ENCODE measurements at regions not wholly inside any gene's neighbourhood (a gene's known extent, or its start where the extent isn't known, plus 50 kb on each side); places are given as distances from the start of the nearest gene placed in this dataset.

- intact Hi-C loops (cut with micrococcal nuclease; ENCODE audit: unreplicated experiment), result no loop called here
- H3K36me3 Mint-ChIP-seq (ENCODE audit: insufficient read depth, unreplicated experiment), result no peaks in the 10 kb centered on the region
- H3K9me3 Mint-ChIP-seq (ENCODE audit: unreplicated experiment), result no peaks in the 10 kb centered on the region
- H3K27me3 ChIP-seq (replicated peaks; ENCODE audit: control insufficient read depth, insufficient read depth, low read length), result no peaks in the 10 kb centered on the region
- BruUV-seq (replicated peaks), result no TSS peak
- H3K4me3 ChIP-seq (ENCODE audit: low read depth, low read length), result no peak overlapping the region
- H3K4me3 Mint-ChIP-seq (ENCODE audit: unreplicated experiment), result no peak overlapping the region
- H3K27me3 Mint-ChIP-seq (ENCODE audit: insufficient read depth, unreplicated experiment), result peaks cover 10% of the 10 kb centered on the region
- no peak for DNase-seq
- no peak for TF ChIP-seq CTCF (IDR thresholded peaks at IDR 0.05; ENCODE audit: insufficient read depth in 1 of 2, low read depth in 1 of 2, low read length in 1 of 2, severe bottlenecking in 1 of 2, unreplicated experiment in 1 of 2)
- H3K27ac Mint-ChIP-seq (ENCODE audit: unreplicated experiment), result no peak overlapping the region
- ChIA-PET CTCF (no interaction called here), POLR2A (no interaction called here)
- no peaks in the 10 kb centered on the region for H3K4me1 Mint-ChIP-seq (ENCODE audit: low read depth, unreplicated experiment)
- H3K36me3 ChIP-seq (ENCODE audit: control insufficient read depth, insufficient read depth, low read length), result no peaks in the 10 kb centered on the region
- H3K4me1 ChIP-seq, result no peaks in the 10 kb centered on the region
- H3K9me3 ChIP-seq, result no peaks in the 10 kb centered on the region
These were observed 270.3 kb downstream of the MZT1 start for GRCh38 chr13:72457151-72457550.

GRCh38 chr13:72456486-72456885, 270.9 kb downstream of the MZT1 start:
- H3K4me3 Mint-ChIP-seq (ENCODE audit: unreplicated experiment), result no peak overlapping the region
- DNase-seq, result no peak
- Histone ChIP-seq H3K27me3 (replicated peaks; ENCODE audit: control insufficient read depth, insufficient read depth, low read length) (no peaks in the 10 kb centered on the region), H3K4me1 (no peaks in the 10 kb centered on the region), H3K36me3 (ENCODE audit: control insufficient read depth, insufficient read depth, low read length) (no peaks in the 10 kb centered on the region), H3K9me3 (no peaks in the 10 kb centered on the region), H3K4me3 (ENCODE audit: low read depth, low read length) (no peak overlapping the region)
- no peaks in the 10 kb centered on the region for H3K36me3 Mint-ChIP-seq (ENCODE audit: insufficient read depth, unreplicated experiment)
- no peaks in the 10 kb centered on the region for H3K4me1 Mint-ChIP-seq (ENCODE audit: low read depth, unreplicated experiment)
- no peak overlapping the region for H3K27ac Mint-ChIP-seq (ENCODE audit: unreplicated experiment)
- intact Hi-C loops (cut with micrococcal nuclease; ENCODE audit: unreplicated experiment), result no loop called here
- H3K9me3 Mint-ChIP-seq (ENCODE audit: unreplicated experiment), result no peaks in the 10 kb centered on the region
- POLR2A ChIA-PET, result no interaction called here
- H3K27me3 Mint-ChIP-seq (ENCODE audit: insufficient read depth, unreplicated experiment), result peaks cover 10% of the 10 kb centered on the region
- BruUV-seq (replicated peaks), result no TSS peak
- no peak for TF ChIP-seq CTCF (IDR thresholded peaks at IDR 0.05; ENCODE audit: insufficient read depth in 1 of 2, low read depth in 1 of 2, low read length in 1 of 2, severe bottlenecking in 1 of 2, unreplicated experiment in 1 of 2)
- CTCF ChIA-PET, result no interaction called here

GRCh38 chr13:72453161-72453560, 274.3 kb downstream of the MZT1 start:
- Histone ChIP-seq H3K36me3 (ENCODE audit: control insufficient read depth, insufficient read depth, low read length) (no peaks in the 10 kb centered on the region), H3K9me3 (no peaks in the 10 kb centered on the region), H3K27me3 (replicated peaks; ENCODE audit: control insufficient read depth, insufficient read depth, low read length) (no peaks in the 10 kb centered on the region), H3K4me3 (ENCODE audit: low read depth, low read length) (no peak overlapping the region), H3K4me1 (no peaks in the 10 kb centered on the region)
- Mint-ChIP-seq H3K36me3 (ENCODE audit: insufficient read depth, unreplicated experiment) (no peaks in the 10 kb centered on the region), H3K9me3 (ENCODE audit: unreplicated experiment) (no peaks in the 10 kb centered on the region), H3K27me3 (ENCODE audit: insufficient read depth, unreplicated experiment) (peaks cover 4% of the 10 kb centered on the region), H3K4me1 (ENCODE audit: low read depth, unreplicated experiment) (no peaks in the 10 kb centered on the region), H3K27ac (ENCODE audit: unreplicated experiment) (no peak overlapping the region), H3K4me3 (ENCODE audit: unreplicated experiment) (no peak overlapping the region)
- CTCF ChIA-PET, result no interaction called here
- POLR2A ChIA-PET, result no interaction called here
- intact Hi-C loops (cut with micrococcal nuclease; ENCODE audit: unreplicated experiment), result no loop called here
- TF ChIP-seq CTCF (IDR thresholded peaks at IDR 0.05; ENCODE audit: insufficient read depth in 1 of 2, low read depth in 1 of 2, low read length in 1 of 2, severe bottlenecking in 1 of 2, unreplicated experiment in 1 of 2), result no peak
- DNase-seq, result no peak
- BruUV-seq (replicated peaks), result no TSS peak
